G401 (cell line): ENCODE measurements at regions not wholly inside any gene's neighbourhood (a gene's known extent, or its start where the extent isn't known, plus 50 kb on each side); places are given as distances from the start of the nearest gene placed in this dataset.

Source experiments
- DNase-seq: peaks from one replicate; pipeline ENCODE4 v3.0.0-alpha.2; 2015; ENCODE audit warnings: low spot score
- in situ Hi-C: cut with HindIII; loops from 2 replicates; pipeline ENCODE4 v1.10.0; 2016; ENCODE audit warnings: low sequenced_read_pairs, mixed read lengths

DNA sequence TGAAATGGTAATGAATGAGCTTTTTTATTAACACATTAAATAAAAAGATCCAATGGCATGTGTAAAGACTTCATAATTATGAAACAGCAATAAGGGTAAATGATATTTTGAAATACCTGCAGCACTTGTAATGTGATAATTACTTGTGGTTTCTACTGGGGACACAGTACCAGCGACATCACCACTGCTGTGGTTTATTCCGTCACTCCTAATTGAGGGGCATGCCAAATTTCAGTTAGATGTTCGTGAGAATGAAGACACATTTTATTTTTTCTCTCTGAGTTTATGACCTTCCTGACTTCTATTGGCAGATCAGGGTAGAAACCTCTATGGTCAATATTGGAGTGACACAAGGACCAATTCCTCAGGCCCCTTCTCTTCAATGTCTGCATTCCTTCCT, 131.9 kb upstream of the XYLT1 start:
- DNase-seq, result no peak
- in situ Hi-C loops, result no loop called here

DNA sequence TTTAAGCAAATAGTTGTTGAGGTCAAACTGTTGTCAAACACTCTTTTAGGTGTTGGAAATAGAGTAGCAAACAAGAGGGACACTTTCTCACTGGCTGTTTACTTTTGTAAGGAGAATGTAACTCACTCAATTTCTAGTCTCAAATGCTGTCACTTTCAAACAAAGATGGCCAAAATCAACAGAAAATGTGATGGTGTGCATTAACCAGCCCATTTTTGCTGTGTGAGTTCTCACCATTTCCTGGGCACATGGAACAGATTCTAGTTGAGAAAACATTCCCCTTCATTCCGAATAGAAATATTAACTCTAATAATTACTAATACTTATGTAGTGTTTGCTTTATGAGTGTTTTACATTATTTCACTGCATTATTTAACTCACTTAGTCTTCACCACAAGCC, 128.2 kb upstream of the XYLT1 start:
- in situ Hi-C loops, result no loop called here
- no peak for DNase-seq

- in situ Hi-C loops, result no loop called here
- no peak for DNase-seq
These were observed 121.1 kb upstream of the XYLT1 start for GRCh38 chr16:17591655-17592405.

DNA sequence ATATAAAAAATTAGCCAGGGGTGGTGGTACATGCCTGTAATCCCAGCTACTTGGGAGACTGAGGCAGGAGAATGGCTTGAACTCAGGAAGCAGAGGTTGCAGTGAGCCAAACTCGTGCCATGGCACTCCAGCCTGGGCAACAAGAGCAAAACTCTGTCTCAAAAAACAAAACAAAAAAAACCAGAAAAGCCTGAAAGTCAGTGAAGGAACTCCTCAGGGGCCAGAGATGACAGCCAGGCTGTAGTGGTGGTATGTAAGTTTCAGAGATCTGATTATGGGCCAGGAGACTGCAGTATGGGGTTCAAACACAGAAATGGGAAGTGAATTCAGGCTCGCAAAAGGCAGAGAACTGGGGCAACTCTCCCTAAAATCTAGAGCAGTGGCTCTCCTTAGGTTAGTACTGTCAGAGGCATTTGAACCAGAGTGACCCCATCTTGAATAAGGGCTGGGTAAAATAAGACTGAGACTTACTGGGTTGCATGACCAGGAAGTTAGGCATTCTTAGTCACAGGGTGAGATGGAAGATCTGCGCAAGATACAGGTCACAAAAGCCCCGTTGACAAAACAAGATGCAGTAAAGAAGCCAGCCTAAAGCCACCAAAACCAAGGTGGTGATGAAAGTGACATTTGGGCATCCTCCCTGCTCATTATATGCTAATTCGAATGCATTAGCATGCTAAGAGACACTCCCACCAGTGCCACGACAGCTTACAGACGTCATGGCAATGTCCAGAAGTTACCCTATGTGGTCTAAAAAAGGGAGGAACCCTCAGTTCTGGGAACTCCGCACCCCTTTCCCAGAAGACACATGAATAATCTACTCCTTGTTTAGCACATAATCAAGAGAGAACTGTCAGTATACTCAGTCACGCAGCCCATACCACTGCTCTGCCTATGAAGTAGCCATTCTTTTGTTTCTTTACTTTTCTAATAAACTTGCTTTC, 120.2 kb upstream of the XYLT1 start:
- DNase-seq, result no peak
- in situ Hi-C loops, result no loop called here

DNA sequence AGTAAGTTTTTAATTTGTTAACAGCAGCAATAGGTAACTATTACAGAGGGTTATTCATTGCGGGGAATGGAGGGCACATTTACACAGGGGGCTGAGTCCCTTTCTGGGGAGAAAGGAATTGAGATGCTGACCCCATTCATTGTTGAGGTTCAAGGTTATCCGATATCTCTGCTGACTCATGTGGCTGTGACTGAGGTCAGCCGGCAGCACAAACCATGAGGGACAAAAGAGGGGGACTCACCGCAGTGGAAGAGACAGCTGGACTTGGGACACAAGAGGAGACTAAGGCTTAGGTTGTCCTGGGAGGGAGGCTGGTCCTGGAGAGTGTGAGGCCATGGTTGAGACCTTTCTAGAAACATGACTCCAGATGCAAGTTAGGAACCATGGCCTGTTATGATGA, 119.1 kb upstream of the XYLT1 start:
- in situ Hi-C loops, result no loop called here
- no peak for DNase-seq

- no peak for DNase-seq
- in situ Hi-C loops, result no loop called here
These were observed 114.8 kb upstream of the XYLT1 start for GRCh38 chr16:17585449-17586074.

DNA sequence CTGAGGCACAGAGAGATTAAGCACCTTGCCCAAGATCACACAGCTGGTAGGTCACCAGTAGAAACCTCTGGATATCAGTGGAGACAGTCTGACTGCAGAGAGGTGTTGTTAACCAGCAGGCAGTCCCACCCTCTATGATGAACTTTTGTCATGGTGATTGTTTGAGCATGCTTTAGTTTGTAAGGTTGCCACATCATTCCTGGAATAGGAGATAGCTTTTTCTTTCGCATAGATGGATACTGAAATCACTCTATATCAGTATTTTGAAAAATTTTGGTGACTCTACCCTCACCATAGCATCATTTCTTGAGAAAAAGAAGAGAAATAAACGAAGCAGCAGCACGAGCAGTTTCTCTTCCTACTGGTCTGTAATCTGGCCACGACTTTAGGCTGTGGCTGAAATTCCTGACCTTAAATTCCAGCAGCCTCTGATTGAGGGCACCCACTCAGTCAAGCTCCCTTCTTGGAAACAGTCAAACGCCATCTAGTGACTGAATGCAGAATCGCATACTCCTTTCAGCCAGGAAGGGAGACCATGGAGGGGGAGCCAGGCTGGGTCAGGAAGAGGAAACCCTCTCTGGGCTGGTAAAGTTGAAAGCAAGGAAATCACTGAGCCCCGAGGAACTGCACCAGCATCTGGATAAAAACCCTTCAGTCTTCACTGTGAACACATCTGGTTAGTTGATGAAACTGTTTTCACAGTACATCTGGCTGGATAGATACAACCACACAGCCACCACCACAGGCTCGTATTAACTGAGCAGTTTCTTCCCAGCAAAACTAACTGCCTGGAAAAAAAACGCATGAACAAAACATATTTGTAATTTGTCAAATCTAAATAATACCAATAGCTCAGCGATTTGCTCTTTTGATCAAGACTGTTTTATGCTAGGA, 108.5 kb upstream of the XYLT1 start:
- in situ Hi-C loops, result no loop called here
- DNase-seq, result peak; percentile 13

GRCh38 chr16:17574256-17574655, 103.5 kb upstream of the XYLT1 start:
- in situ Hi-C loops, result no loop called here
- DNase-seq, result no peak

DNA sequence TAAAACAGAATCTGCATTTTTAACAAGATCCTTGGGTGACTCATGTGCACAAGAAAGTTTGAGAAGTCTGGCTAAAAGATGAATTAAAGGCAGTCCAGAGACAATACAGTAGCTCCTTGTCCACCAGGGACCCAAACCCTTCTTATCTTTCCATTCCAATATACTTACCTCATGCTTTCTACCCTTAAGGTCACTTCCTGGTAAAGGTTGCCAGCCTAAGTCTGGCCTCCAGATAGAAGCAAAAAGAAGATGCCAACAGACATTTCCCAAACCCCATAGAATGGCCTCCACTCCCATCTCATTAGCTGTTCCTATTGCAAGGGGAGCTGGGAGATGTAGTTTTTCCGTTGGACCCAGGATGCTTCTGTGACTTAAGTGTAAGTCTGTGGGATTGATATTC, 101.4 kb upstream of the XYLT1 start:
- no peak for DNase-seq
- in situ Hi-C loops, result no loop called here

DNA sequence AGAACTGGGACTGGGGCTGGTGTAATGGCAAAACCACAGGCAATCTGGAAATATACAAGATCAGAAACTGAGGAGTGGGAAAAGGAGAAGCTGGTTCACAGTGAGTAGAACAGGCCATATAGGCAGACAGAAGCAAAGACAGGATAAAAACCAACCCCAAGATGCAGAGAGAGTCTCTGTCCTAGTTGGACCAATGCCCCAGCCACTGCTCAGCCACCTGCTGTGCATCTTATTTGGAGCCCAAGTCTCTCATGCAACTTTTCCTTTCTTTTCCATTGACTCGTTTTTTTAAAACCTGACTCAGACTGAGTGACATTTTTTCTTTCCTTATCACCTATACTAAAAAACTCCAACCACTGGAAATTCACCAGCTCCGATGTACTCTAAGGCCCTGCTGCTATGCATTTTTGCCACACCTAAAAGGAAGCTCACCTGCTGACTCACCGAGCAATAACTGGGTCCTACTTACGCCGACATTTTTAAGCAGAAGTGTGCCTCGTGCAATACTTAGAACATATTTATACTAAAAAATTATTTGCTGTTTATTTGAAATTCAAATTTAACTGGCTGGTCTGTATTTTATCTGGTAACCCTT, 100.8 kb upstream of the XYLT1 start:
- DNase-seq, result no peak
- in situ Hi-C loops, result no loop called here

DNA sequence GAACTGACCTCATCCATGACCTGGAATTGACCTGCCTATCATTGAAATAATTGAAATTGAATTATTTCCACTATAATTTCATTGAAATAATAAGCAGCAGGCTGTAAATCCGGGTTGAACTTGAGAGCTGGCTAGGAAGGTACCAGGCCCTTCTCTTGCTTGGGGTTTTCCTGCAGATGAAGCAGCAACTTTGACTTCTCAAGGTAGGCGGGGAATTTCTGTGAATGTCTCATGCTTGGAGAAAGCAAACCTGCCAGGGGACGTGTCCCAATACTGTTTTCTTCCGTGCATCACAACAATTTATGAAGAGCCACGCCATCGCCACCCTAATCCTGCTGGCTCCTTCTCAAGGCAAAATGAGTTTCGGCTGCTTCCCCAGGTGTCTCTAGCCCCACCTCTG, 97.5 kb upstream of the XYLT1 start:
- in situ Hi-C loops, result no loop called here

GRCh38 chr16:17567455-17567854, 96.7 kb upstream of the XYLT1 start:
- in situ Hi-C loops, result no loop called here
- no peak for DNase-seq

More for the DNA sequence above, 97.5 kb upstream of the XYLT1 start:
- no peak for DNase-seq

DNA sequence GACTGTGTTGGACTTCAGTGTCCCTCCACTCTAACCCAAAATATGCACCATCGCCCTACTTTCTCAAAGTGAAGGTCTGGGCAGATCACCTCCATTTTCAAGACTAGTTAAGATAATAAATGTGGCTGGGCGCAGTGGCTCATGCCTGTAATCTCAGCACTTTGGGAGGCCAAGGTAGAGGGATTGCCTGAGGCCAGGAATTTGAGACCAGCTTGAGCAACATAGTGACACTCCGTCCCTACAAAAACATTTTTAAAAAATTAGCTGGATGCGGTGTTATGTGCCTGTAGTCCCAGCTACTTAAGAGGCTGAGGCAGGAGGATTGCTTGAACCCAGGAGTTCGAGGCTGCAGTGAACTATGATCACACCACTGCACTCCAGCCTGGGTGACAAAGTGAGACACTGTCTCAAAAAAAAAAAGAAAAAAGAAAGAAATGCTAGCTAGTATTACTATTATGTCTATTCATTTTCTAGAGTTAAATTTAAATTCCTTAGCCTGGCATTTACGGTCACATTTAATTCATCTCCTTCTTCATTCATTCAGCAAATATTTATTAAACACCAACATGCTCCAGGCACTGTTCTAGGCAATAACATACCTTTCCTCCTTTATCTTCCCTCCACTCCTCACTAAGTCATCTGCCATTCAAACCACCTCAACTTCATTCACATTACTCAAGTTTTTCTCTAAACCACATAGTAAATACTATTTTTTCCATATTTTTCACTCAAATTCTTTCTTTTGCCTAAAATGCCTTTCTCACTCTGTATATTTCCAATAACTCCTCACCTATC, 96.1 kb upstream of the XYLT1 start:
- in situ Hi-C loops, result no loop called here
- DNase-seq, result no peak

DNA sequence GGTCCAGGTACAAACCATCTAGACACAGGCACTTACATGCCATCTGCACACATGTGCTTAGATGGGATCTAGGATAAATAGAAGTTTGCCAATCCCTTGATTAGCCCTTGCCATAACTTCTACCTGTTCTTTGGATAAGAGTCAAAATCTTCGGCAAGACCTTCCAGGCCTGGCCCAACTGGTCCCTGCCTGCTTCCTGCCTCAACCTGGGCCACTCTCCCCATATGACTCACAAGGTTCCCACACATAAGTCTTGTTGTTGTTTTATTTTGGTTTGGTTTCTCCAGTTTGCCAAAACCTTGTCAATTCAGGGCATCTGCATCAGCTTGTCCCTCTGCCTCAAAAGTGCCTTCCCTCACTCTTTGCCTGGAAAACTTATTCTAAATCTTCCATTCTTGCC, 95.3 kb upstream of the XYLT1 start:
- no peak for DNase-seq
- in situ Hi-C loops, result no loop called here

DNA sequence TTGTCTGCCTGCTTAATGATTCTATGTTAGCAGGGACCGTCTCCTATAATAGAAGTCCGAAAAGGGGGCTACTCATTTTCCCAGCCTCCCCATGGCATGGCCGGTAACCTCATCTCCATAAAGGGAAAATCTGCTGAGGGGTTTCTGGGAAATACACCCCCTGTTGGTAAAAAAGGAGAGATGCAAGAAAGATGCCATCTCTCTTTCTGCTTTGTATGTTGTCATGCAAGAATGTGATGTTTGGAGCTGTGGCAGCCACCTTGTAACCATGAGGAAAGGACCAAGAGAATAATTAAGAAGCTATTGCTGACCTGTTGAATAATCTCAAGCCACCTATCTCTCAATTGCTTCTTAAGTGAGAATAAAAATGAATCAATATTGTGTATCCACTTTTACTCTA, 94.8 kb upstream of the XYLT1 start:
- no peak for DNase-seq
- in situ Hi-C loops, result no loop called here

GRCh38 chr16:17564856-17565255, 94.1 kb upstream of the XYLT1 start:
- in situ Hi-C loops, result no loop called here
- no peak for DNase-seq

DNA sequence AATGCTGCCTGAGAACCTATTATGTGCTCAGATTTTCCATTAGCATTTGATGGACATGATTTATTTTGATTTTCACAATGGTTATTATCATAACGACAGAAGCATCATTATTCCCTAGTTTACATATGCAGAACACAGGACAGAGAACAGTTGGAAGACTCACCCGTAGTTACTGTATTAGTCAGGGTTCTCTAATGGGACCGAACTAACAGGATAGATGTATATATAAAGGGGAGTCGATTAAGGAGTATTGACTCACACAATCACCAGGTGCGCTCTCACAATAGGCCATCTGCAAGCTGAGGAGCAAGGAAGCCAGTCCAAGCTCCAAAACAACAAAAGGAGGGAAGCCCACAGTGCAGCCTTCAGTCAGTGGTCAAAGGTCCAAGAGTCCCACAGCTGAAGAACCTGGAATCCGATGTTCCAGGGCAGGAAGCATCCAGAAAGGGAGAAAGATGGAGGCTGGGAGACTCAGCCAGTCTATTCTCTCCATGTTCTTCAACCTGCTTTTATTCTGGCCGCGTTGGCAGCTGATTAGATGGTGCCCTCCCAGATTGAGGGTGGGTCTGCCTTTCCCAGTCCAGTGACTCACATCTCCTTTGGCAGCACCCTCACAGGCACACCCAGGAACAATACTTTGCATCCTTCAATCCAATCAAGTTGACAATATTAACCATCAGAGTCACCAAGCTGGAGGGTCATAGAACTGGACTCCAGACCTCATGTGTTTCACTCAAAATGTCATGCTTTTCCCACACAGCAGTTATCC, 92.7 kb upstream of the XYLT1 start:
- DNase-seq, result no peak
- in situ Hi-C loops, result no loop called here
